HG02763 (cell line): ENCODE measurements at regions not wholly inside any gene's neighbourhood (a gene's known extent, or its start where the extent isn't known, plus 50 kb on each side); places are given as distances from the start of the nearest gene placed in this dataset.

ENCODE experiments used
- ATAC-seq: cut with Tn5 transposase; IDR thresholded peaks from one replicate; pipeline ENCODE4 v1.9.1; 2021; ENCODE audit warnings: mild to moderate bottlenecking, moderate library complexity; ENCODE audit not compliant: unreplicated experiment

DNA sequence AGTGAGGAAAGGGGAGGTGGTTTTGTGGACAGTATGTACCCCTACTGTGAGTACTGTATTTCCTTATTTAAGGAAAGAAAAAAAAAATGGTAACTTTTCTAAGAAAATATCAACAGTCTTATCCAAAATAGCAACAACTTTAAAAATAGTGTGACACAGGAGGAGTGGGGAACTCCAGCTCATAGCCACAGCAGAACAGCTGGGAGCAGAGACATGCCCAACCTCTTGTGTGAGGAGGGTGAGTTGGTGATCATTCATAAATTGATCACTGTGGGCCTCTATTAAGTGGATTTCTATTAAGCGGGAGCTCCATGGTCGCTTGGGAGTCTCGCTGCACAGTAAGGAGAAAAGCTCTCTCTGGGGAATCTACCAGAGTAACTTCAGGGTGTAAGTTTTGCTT, 158.8 kb upstream of the DUSP10 start:
- no peak for ATAC-seq

DNA sequence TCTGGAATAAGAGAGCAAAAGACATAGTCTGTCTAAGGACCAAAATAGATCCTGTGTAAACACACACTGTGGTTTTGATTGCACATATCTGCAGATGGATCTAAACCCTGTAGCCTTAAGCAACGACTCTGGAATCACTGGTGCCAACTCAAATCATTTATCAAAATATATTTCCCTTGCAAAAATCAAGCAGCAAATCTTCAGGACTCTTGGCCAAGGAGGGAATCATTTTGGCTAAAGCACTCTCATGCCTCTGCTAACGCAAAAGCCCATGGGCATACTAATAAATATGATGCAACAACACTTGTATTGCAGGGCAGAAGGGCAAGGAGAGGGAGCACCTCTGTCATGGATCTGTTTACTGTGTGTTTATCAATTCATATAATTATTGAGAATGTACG, 155.4 kb upstream of the DUSP10 start:
- ATAC-seq: no peak

DNA sequence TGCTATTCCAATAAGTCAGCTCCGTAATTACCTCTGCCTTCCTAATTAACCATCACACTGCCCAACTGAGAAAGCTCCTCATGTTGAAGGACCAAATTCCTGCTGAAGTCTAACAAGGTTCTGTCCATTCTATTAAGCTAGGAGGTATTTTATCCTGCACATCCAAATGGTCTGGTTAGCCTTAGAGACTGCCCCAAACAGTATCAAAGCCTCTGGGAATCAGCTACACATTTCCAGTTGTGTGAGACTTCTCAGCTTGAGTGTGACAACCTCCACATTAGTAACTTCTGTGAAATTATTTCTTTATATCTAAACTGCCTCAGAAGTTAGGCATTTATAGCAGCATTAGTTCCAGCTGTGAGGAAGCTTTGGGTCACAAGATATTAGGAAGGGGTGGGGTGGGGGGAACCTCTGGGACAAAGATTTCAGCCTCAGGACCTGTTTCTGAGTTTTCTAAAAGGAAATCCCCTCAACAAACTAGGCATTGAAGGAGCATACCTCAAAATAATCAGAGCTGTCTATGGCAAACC, 150.5 kb upstream of the DUSP10 start:
- ATAC-seq: no peak

DNA sequence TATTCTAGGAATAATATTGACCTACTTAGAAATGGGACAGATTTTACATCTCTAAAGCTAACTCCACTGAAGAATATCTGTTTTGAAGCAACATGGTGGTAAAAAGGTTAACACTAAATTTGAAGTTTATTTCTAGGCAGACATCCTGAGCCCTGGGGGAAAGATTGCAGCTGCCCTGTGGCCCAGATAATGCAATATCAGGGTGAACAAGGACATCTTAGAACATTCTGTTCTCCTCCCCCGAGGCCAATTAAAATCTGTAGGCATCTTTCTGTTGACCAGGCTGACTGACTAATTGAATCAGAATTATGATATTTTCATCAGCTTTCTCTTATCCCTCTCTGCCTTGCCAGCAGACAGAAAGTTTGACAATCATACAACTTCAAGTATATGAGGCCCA, 149.8 kb upstream of the DUSP10 start:
- no peak for ATAC-seq

DNA sequence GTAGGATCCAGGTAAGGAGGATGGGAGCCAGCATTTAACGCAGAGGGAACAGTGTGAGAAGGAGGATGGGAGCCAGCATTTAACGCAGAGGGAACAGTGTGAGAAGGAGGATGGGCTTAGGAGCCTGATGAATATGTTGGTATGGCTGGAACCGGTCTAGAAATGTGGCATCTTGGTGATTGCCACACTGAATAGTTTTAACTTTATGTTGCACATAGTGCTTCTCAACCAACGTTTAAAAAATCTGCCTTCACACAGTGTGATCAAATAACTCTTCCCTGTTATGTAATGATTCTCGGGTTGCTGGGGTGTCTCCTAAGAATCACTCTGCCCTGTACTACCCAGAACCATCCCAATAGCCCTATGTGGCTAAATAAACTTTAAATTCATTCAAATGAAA, 146.9 kb upstream of the DUSP10 start:
- no peak for ATAC-seq

DNA sequence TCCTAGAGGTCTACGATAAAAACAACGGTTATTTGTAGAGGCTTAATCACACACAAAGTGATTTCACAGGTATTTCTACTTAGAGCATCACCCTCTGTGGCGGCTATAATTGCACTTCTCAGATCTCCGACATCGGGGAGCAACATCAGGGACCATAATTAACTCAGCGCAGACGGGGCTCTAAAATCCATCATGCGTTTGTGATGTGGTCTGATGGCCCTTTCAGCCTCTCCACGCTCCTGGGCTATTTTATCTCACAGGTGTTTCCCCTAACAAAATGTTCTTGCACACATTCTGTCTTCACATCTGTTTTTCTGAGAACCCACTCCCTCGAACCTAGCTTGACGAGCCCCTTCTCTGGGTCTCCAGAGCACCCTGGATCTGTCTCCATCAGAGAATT, 146.3 kb upstream of the DUSP10 start:
- no peak for ATAC-seq

DNA sequence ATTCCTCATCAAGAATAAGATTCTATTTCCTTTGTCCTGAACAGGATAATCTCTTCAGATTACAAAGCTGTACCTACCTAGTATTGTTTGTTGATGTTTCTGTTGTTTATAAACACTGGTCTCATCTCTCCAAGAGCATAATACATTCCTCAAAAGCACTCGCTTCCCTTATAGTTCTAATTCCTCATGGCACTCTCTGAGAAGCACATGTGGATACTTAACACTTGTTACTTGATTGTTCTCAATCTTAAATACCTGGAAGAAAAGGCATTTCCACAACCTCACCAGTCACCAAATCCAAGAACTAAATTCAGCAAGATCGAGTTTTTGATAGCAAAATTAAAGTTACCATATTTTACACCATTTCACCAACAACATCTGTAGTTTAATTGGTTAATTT, 145.9 kb upstream of the DUSP10 start:
- ATAC-seq: no peak

DNA sequence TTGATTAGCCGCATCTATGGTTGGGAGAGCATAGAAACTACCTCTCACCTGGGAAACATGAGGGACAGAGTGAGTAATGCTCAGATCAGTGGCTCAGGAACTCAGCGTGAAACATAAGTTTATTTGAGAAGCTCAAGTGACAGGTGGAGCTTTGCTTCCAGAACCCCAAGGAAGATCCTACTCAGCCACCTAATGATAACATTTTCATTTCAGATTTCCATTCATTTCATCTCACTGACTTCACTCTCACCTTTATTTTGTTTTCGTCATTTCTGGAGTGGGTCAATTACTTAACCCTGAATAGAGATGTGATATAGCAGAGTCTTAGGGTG, 145.5 kb upstream of the DUSP10 start:
- ATAC-seq: no peak

DNA sequence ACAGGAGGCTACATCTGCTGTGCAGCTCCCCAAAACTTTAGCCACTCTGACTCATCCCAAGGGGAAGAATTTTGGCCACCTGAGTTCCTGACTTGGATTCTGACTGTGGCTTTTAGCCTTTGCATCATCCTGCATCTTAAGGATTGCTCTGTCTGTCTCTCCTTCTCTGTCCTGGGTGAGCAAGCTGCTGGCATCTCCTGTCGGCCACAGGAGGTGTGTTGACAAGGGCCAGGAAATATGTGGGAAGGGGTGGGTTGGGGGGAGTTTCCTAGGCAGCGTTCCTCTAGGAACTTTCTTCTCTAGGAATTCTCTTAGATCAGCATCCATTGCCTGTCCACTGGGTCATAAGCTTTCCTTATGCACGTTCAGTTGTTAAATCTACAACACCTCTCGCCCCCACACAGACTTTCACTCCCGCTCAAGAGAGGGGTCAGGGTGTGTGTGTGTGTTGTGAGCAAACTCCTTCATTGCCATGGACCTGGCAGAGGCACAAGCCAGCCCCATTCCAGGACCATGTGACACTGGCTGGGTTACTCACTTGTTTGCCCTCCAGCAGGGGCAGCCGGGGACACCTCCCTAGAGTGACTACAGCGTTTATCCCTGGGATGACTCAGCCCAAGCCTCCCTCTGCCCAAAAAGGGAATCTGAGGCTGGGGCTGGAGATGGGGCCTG, 145.0 kb upstream of the DUSP10 start:
- ATAC-seq: no peak

DNA sequence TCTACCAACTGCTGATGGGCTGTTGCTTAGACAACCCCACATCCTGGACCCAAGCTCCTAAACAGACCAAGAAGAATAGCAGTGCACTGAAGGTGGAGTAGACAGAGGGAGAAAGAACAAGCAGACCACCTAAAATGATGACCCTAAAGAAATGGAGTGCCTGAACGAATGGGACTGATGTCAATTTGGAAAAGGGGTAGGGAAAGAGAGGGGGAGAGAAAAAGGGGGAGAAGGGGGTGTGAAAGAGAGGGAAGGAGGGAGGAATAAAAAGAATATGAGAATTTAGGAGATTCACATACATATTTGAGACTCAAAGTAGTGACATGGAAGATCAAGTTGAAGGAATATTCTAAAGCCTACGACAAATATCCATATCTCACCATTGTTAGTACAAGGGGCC, 144.4 kb upstream of the DUSP10 start:
- ATAC-seq: no peak

DNA sequence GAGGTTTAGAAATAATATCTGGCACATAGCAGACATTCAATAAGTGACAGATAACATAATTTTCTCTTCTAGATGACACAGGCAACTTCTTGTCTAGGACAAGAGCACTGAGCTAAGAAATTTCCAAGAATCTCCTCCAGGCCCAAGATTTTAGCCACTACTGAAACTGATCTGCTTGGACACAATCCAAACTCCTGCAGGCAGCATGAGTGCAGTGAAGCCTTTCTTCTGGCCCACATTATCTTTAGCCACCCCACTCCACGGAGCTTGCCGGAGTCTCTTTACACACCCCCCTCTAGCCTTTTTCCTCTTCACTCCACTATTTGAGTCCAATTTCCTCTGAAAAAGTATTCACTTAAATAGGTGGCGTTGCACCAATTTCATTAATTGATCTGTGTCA, 142.9 kb upstream of the DUSP10 start:
- ATAC-seq: no peak

DNA sequence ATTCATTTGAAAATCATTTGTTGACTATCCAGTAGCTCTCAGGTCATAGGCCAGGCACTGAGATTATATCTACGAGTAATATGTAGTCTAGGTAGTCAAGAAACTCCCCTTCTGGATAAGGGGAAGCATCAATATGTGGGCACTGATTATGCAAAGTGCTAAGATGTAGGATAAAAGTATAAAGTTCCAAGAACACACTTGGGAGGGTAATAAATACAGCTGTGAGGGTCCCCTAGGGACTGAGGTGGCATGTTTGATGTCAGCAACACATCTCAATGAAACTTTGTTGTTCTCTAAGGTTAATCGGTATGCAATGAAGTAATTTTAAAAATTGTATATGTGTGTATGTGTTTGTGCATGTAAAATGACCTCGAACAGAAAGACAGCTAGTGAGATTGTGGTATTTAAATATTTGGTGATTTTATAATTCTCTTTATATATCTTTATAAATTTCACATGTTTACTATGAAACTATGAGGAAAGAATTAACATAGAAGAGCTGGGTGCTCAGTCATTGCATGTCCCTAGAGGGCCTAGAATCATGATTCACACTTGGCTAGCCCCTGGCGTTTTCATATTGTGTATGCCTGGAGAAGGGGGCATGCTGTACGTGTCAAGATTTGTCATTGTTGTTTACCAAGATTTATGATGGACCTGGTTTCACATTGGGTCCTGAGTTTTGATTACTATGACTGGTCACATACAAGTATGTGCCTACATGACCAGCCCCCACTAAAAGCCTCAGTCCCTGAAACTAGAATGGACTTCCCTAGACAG, 140.1 kb upstream of the DUSP10 start:
- ATAC-seq: no peak

DNA sequence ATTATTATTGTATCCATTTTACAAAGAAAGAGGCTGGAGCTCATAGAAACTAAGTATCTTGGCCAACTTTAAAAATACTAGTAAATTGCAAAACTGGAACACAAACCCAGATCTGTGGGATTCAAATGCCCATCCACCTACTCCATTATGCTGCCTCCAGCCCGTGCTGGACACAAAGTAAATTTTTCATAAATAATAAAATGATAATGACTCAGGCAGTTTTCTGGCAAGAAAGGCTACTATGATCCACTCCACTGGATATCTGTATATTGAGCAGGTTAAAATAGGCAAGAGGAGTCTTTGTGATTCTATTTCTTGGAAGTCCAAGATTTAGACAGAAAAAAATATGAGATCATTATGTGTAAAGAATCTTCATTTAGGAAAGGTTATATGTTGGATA, 138.3 kb upstream of the DUSP10 start:
- ATAC-seq: no peak

DNA sequence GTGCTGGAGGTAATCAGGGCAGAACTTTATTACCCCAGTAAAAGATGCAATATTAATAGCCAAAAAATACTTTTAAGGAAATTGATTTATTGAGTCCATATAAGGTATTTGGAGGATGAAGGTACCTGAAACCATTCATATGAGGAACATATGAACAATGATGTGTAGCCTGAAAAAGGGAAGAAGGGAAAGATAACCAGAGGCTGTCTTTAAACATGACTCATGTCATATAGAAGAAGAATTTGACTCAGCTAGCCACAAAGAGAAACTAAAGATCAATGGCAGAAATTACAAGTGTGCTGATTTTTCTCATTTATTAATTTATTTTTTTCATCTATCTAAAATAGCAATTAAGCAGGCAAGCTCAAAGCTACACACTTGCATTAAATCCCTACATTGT, 136.2 kb upstream of the DUSP10 start:
- peak; percentile 66 for ATAC-seq

DNA sequence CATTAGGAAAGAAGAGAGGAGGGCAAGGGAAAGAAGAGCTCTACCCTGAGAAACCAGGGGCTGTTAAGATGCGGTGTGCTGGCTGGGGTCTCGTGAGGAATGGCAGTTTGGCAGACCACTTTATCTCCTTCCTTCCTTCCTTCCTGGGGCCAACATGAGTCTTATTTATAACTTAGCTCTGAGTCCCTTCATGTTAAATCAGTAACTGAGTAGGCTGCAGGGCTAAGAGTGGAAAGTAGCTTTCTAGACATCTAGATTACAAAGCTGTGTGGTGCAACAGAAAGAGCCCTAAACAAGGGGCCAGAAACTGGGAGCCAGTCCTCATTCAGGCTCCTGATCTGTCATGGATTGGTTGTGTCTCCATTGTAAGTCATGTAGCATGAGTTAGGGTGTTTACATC, 135.4 kb upstream of the DUSP10 start:
- ATAC-seq: no peak

DNA sequence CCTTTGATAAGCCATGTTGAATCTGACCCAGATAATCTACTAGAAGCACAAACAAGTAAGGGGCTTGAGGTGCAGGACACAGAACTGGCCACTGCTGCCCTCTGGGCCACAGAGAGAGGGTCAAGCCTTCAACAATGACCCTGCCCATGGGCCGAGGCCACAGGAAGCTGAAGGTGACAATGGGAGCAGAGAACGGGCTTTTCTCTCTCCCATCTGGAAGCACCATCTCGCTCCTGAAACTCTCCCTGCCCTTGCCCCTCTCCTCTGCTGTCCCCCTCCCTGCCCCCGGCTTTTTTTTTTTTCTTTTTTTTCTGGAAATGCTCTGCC, 133.1 kb upstream of the DUSP10 start:
- no peak for ATAC-seq

DNA sequence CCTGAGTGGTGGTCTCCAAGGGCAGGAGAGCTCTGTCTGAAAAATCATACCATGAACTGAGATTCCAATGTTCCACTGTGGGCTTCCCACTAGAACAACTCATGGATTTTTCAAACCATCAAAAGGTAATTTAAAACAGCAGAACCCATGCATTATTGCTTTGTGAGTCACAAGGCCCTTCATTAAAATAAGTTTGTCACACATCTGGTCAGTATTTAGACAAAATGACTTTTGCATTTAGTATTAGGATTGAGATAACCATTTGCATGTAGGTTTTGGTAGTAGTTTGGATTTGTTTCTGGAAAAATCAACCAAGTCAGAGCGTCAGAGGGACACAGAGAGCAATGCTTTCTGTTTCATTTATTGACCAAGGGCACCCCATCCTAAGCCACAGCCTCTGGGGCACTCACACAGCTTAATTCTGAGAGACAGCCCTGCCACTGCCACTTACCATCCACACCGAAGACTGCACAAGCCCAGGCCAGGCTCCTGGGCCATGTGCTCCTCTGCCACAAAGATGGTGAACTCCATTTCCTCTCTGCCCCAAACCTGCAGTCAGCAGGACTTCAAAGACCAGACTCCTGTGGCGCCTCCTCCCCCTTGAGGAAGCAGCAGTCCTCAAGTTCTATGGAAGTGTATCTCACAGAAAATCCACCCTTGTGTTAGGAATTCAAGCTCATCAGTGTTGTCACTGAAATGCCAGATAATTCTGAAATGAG, 132.6 kb upstream of the DUSP10 start:
- ATAC-seq: no peak

DNA sequence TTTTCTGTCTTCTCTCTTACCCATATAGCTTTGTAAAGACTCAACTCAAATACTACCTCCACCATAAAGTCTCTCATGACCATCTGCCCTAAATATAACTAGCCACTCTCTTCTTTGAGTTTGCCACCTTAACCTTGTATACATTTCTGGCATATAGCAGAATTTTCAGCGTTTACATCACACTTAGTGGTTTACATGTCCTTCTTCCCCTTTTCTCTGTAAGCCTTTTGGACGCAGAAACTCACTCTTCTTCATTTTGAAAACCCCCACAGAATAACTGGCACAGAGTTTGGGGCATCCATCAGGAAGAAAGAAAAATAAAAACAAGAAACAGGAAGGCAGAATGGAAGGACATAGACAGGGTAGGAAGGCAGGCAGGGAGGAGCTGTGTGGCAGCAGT, 131.8 kb upstream of the DUSP10 start:
- ATAC-seq: no peak

DNA sequence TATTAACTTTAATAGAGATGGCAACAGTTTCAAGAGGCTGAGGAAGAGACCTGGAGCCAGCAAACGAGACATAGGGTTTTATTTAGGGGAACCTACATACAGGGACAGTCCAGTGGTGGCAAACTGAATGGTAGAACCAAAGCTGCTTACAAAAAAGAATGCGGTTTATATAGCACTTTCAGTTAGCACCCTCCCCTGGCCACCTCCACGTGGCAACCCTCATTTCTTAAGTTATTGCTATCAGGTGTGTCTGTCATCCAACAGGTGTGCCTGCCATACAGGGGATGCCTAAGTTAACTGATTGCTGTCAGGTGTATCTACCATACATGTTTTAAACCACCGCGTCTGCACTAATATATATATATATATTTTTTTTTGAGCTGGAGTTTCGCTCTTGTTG, 129.2 kb upstream of the DUSP10 start:
- ATAC-seq: no peak

DNA sequence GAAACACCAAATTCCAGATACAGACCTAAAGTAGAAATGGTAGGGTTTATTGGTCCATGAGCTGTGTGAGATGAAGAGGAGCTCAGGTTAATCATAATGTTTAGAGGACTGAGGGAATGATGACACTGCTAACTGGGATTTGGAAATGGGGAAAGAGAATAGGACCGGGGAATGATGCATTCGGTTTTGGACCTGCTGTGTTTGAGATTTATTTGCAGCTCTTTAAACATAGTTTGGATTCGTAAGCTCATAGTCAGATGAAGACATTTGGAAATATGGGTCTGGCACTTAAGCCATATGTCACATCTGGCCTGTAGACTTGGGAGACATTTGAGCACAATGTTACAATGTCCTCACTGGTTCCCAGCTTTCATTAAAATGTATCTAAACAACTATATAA, 127.9 kb upstream of the DUSP10 start:
- no peak for ATAC-seq

DNA sequence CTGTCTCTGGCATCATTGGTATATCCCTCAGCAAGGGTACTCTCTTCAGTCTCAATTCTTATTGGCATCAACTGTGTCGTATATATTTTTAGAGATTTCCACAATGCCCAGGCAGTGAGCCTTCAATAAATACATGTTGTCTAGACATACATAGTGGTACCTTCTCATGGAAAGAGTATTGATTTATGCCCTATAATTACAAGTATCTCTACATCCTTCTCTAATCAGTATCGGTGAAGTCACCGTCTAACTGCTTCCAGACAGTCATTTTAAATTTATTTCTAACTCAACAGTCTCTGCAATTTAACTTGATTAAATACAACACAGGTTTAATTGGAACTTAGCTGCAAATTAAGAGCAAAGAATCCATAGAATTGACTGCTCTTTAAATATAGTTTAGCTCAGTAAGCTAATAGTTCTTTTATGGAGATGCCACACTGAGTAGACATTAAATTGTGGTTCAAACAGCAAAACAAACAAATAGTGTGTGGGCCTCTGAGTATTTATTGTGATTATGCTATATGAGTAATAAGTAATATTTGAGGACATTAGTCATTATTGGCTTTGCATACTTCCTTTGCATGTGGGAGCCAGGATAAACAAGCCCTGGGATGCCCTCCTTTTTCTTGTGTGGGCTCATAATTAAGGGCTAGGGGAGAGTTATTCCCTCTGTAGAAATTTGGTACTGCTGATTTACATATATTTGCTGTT, 126.9 kb upstream of the DUSP10 start:
- ATAC-seq: no peak

DNA sequence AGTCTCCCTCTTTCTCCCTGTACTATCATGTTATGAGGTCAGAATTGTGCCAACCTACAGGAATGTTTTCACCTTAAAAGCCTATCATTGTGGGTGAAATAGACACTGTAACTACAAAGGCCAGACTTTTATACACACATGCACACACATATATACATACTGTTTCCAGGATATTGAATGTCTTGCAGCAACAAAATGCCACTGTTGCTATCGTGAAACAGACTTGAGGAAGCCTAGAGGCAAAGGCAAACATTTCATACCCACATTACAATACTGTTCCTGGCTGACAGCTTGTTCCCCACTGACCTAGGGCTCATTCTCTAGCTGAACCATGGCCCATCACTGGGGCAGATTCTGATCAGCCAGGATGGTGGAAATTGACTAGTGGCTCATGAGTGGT, 125.1 kb upstream of the DUSP10 start:
- ATAC-seq: no peak
